Immature natural killer cell (primary cell): ENCODE measurements at regions not wholly inside any gene's neighbourhood (a gene's known extent, or its start where the extent isn't known, plus 50 kb on each side); places are given as distances from the start of the nearest gene placed in this dataset.
"Not testable (repeated sequence)": the region's sequence is repeated elsewhere in the genome, so short reads cannot be mapped to it uniquely, and the experiment has no call there.

Experiments
- DNase-seq, 3 donors: peaks; one replicate each; pipeline ENCODE4 v3.0.0; 2022; ENCODE audit warnings: mixed read lengths in 1 of 3
- H3K27ac Mint-ChIP-seq, 6 donors: one replicate each; pipeline ENCODE4 v1.8.0; 2020; ENCODE audit warnings: mixed read lengths in 6 of 6, mild to moderate bottlenecking in 5 of 6, inconsistent platforms in 4 of 6, moderate library complexity in 3 of 6
- H3K27me3 Mint-ChIP-seq, 3 donors: one replicate each; pipeline ENCODE4 v1.8.0; 2020 to 2021; ENCODE audit warnings: low read depth in 3 of 3, mild to moderate bottlenecking in 3 of 3, mixed read lengths in 3 of 3, moderate library complexity in 3 of 3, inconsistent platforms in 1 of 3
- H3K36me3 Mint-ChIP-seq, 3 donors: one replicate each; pipeline ENCODE4 v1.8.0; 2020; ENCODE audit warnings: mixed read lengths in 3 of 3, inconsistent platforms in 2 of 3, mild to moderate bottlenecking in 2 of 3
- H3K4me1 Mint-ChIP-seq, 2 donors: one replicate each; pipeline ENCODE4 v1.8.0; 2020; ENCODE audit warnings: inconsistent platforms in 2 of 2, mild to moderate bottlenecking in 2 of 2, mixed read lengths in 2 of 2, moderate library complexity in 1 of 2
- H3K4me3 Mint-ChIP-seq, 5 donors: one replicate each; pipeline ENCODE4 v1.8.0; 2020; ENCODE audit warnings: mild to moderate bottlenecking in 5 of 5, mixed read lengths in 5 of 5, inconsistent platforms in 3 of 5, moderate library complexity in 3 of 5
- H3K9me3 Mint-ChIP-seq, 6 donors: one replicate each; pipeline ENCODE4 v1.8.0; 2020; ENCODE audit warnings: mild to moderate bottlenecking in 6 of 6, mixed read lengths in 6 of 6, inconsistent platforms in 4 of 6, moderate library complexity in 3 of 6

GRCh38 chr7:131945957-131946544 lies 389.6 kb upstream of the PODXL start:
- no peak overlapping the region for H3K4me3 Mint-ChIP-seq
- H3K27me3 Mint-ChIP-seq: peaks cover 1 to 4% (median 3%) of the 10 kb centered on the region in 3 donors
- no peaks in the 10 kb centered on the region for H3K4me1 Mint-ChIP-seq
- no peak for DNase-seq
- no peak overlapping the region for H3K27ac Mint-ChIP-seq
- no peaks in the 10 kb centered on the region for H3K9me3 Mint-ChIP-seq
- no peaks in the 10 kb centered on the region for H3K36me3 Mint-ChIP-seq

GRCh38 chr7:131945313-131945911 lies 389.0 kb upstream of the PODXL start:
- H3K36me3 Mint-ChIP-seq: no peaks in the 10 kb centered on the region
- H3K4me3 Mint-ChIP-seq: no peak overlapping the region
- no peak for DNase-seq
- no peaks in the 10 kb centered on the region for H3K4me1 Mint-ChIP-seq
- H3K9me3 Mint-ChIP-seq: no peaks in the 10 kb centered on the region
- H3K27ac Mint-ChIP-seq: no peak overlapping the region
- peaks cover 1 to 4% (median 4%) of the 10 kb centered on the region in 3 donors for H3K27me3 Mint-ChIP-seq

GRCh38 chr7:131944556-131945069 lies 388.2 kb upstream of the PODXL start:
- no peak for DNase-seq
- Mint-ChIP-seq H3K27me3 (peaks cover 1 to 5% (median 4%) of the 10 kb centered on the region in 3 donors), H3K27ac (no peak overlapping the region), H3K36me3 (no peaks in the 10 kb centered on the region), H3K9me3 (no peaks in the 10 kb centered on the region), H3K4me1 (no peaks in the 10 kb centered on the region), H3K4me3 (no peak overlapping the region)

GRCh38 chr7:131943646-131944045 lies 387.2 kb upstream of the PODXL start:
- no peaks in the 10 kb centered on the region for H3K36me3 Mint-ChIP-seq
- no peaks in the 10 kb centered on the region for H3K4me1 Mint-ChIP-seq
- H3K4me3 Mint-ChIP-seq: no peak overlapping the region
- H3K9me3 Mint-ChIP-seq: no peaks in the 10 kb centered on the region
- no peak for DNase-seq
- no peak overlapping the region for H3K27ac Mint-ChIP-seq
- H3K27me3 Mint-ChIP-seq: peaks cover 0 to 5% (median 4%) of the 10 kb centered on the region in 3 donors

- H3K9me3 Mint-ChIP-seq: no peaks in the 10 kb centered on the region
- H3K27ac Mint-ChIP-seq: no peak overlapping the region
- H3K27me3 Mint-ChIP-seq: peaks cover 0 to 5% (median 4%) of the 10 kb centered on the region in 3 donors
- no peaks in the 10 kb centered on the region for H3K36me3 Mint-ChIP-seq
- no peak overlapping the region for H3K4me3 Mint-ChIP-seq
- no peak for DNase-seq
- no peaks in the 10 kb centered on the region for H3K4me1 Mint-ChIP-seq
These were observed 386.8 kb upstream of the PODXL start for GRCh38 chr7:131943211-131943610.

- no peak overlapping the region for H3K4me3 Mint-ChIP-seq
- DNase-seq: no peak
- H3K27me3 Mint-ChIP-seq: peaks cover 0 to 5% (median 0%) of the 10 kb centered on the region in 3 donors
- no peaks in the 10 kb centered on the region for H3K36me3 Mint-ChIP-seq
- H3K9me3 Mint-ChIP-seq: no peaks in the 10 kb centered on the region
- no peak overlapping the region for H3K27ac Mint-ChIP-seq
- no peaks in the 10 kb centered on the region for H3K4me1 Mint-ChIP-seq
These were observed 386.1 kb upstream of the PODXL start for GRCh38 chr7:131942287-131943150.

GRCh38 chr7:131941291-131941690 lies 384.9 kb upstream of the PODXL start:
- Mint-ChIP-seq H3K27ac (no peak overlapping the region), H3K36me3 (no peaks in the 10 kb centered on the region), H3K4me1 (no peaks in the 10 kb centered on the region), H3K4me3 (no peak overlapping the region), H3K9me3 (no peaks in the 10 kb centered on the region), H3K27me3 (peaks cover 0 to 3% (median 1%) of the 10 kb centered on the region in 3 donors)
- no peak for DNase-seq

GRCh38 chr7:131940621-131941165 lies 384.3 kb upstream of the PODXL start:
- H3K4me1 Mint-ChIP-seq: no peaks in the 10 kb centered on the region
- peaks cover 1 to 3% (median 2%) of the 10 kb centered on the region in 3 donors for H3K27me3 Mint-ChIP-seq
- no peaks in the 10 kb centered on the region for H3K9me3 Mint-ChIP-seq
- DNase-seq: no peak
- no peak overlapping the region for H3K4me3 Mint-ChIP-seq
- H3K36me3 Mint-ChIP-seq: no peaks in the 10 kb centered on the region
- no peak overlapping the region for H3K27ac Mint-ChIP-seq

GRCh38 chr7:131938788-131939187 lies 382.4 kb upstream of the PODXL start:
- DNase-seq, H3K27me3 Mint-ChIP-seq, H3K9me3 Mint-ChIP-seq, H3K4me1 Mint-ChIP-seq, H3K36me3 Mint-ChIP-seq, H3K27ac Mint-ChIP-seq, H3K4me3 Mint-ChIP-seq: not testable (repeated sequence)

- no peaks in the 10 kb centered on the region for H3K9me3 Mint-ChIP-seq
- no peak for DNase-seq
These were observed 381.4 kb upstream of the PODXL start for GRCh38 chr7:131937868-131938267.

GRCh38 chr7:131935180-131935579 lies 378.8 kb upstream of the PODXL start:
- H3K27ac Mint-ChIP-seq: no peak overlapping the region
- no peaks in the 10 kb centered on the region for H3K36me3 Mint-ChIP-seq
- H3K9me3 Mint-ChIP-seq: peaks cover 0 to 3% (median 0%) of the 10 kb centered on the region in 6 donors
- no peak overlapping the region for H3K4me3 Mint-ChIP-seq
- H3K27me3 Mint-ChIP-seq: peaks cover 2 to 4% (median 3%) of the 10 kb centered on the region in 3 donors
- DNase-seq: no peak
- H3K4me1 Mint-ChIP-seq: no peaks in the 10 kb centered on the region

More at GRCh38 chr7:131937868-131938267, 381.4 kb upstream of the PODXL start:
- peaks cover 2 to 5% (median 3%) of the 10 kb centered on the region in 3 donors for H3K27me3 Mint-ChIP-seq
- H3K36me3 Mint-ChIP-seq: no peaks in the 10 kb centered on the region
- H3K4me3 Mint-ChIP-seq: no peak overlapping the region
- no peak overlapping the region for H3K27ac Mint-ChIP-seq
- no peaks in the 10 kb centered on the region for H3K4me1 Mint-ChIP-seq

GRCh38 chr7:131934452-131934851 lies 378.0 kb upstream of the PODXL start:
- peaks cover 0 to 3% (median 0%) of the 10 kb centered on the region in 6 donors for H3K9me3 Mint-ChIP-seq
- no peak for DNase-seq
- peaks cover 2 to 4% (median 3%) of the 10 kb centered on the region in 3 donors for H3K27me3 Mint-ChIP-seq
- H3K4me1 Mint-ChIP-seq: no peaks in the 10 kb centered on the region
- H3K4me3 Mint-ChIP-seq: no peak overlapping the region
- H3K27ac Mint-ChIP-seq: no peak overlapping the region
- H3K36me3 Mint-ChIP-seq: no peaks in the 10 kb centered on the region

GRCh38 chr7:131933751-131934289 lies 377.4 kb upstream of the PODXL start:
- Mint-ChIP-seq H3K36me3 (no peaks in the 10 kb centered on the region), H3K9me3 (peaks cover 0 to 3% (median 0%) of the 10 kb centered on the region in 6 donors), H3K4me3 (no peak overlapping the region), H3K4me1 (no peaks in the 10 kb centered on the region), H3K27me3 (peaks cover 2 to 4% (median 3%) of the 10 kb centered on the region in 3 donors), H3K27ac (no peak overlapping the region)
- DNase-seq: no peak
